A673 (cell line): ENCODE measurements at regions not wholly inside any gene's neighbourhood (a gene's known extent, or its start where the extent isn't known, plus 50 kb on each side); places are given as distances from the start of the nearest gene placed in this dataset.

Source experiments
- BruUV-seq: library from RNA; stranded (reverse); fragments of 400-500 nt; replicated peaks from 2 replicates; lab custom pipeline; 2021; lab: Mats Ljungman, UMichigan
- CTCF ChIA-PET: fragments of 300-600 bp; sonication (Branson Sonifier 250); formaldehyde crosslinking; loops from one replicate; lab custom pipeline; 2022; ENCODE audit warnings: antibody characterized with exemption; lab: Charles Lee
- POLR2A ChIA-PET: fragments of 300-600 bp; sonication (Branson Sonifier 250); formaldehyde crosslinking; loops from one replicate; lab custom pipeline; 2022; ENCODE audit warnings: antibody characterized with exemption; ENCODE audit not compliant: low non-redundant PET; lab: Charles Lee
- DNase-seq: peaks from one replicate; pipeline ENCODE4 v3.0.0-alpha.2; 2015; ENCODE audit warnings: low spot score
- H3K27ac ChIP-seq: fragments of 200-600 bp; sonication (generic); 2 replicates; pipeline ENCODE4 v1.5.1; 2016; ENCODE audit warnings: mixed run types, low read depth, mild to moderate bottlenecking, mixed read lengths, antibody characterized with exemption, low read length; ENCODE audit not compliant: poor library complexity, severe bottlenecking
- H3K27me3 ChIP-seq: fragments of 200-600 bp; sonication (generic); replicated peaks from 2 replicates; pipeline ENCODE4 v1.6.1; 2017; ENCODE audit warnings: mixed run types, low read depth, mild to moderate bottlenecking, mixed read lengths, antibody characterized with exemption, low read length; ENCODE audit not compliant: insufficient read depth, poor library complexity
- H3K36me3 ChIP-seq: fragments of 200-600 bp; sonication (generic); 2 replicates; pipeline ENCODE4 v1.6.1; 2016; ENCODE audit warnings: mixed run types, mild to moderate bottlenecking, mixed read lengths, antibody characterized with exemption, low read length; ENCODE audit not compliant: insufficient read depth, poor library complexity, severe bottlenecking
- H3K4me1 ChIP-seq: fragments of 200-600 bp; sonication (generic); 2 replicates; pipeline ENCODE4 v1.6.1; 2017; ENCODE audit warnings: mixed run types, mild to moderate bottlenecking, mixed read lengths, antibody characterized with exemption, low read length; ENCODE audit not compliant: insufficient read depth, poor library complexity, severe bottlenecking
- H3K4me3 ChIP-seq: fragments of 200-600 bp; sonication (generic); 2 replicates; pipeline ENCODE4 v1.5.1; 2016; ENCODE audit warnings: low read depth, mixed run types, mild to moderate bottlenecking, mixed read lengths, low read length; ENCODE audit not compliant: poor library complexity, severe bottlenecking
- H3K9me3 ChIP-seq: fragments of 200-600 bp; sonication (generic); 2 replicates; pipeline ENCODE4 v1.6.1; 2016; ENCODE audit warnings: mixed run types, low read depth, mild to moderate bottlenecking, mixed read lengths, antibody characterized with exemption, low read length; ENCODE audit not compliant: poor library complexity, severe bottlenecking
- EZH2 ChIP-seq: fragments of 200-600 bp; sonication (generic); IDR thresholded peaks from 2 replicates; pipeline ENCODE4 v1.6.1; 2017; ENCODE audit warnings: borderline replicate concordance, low read depth, mild to moderate bottlenecking, mixed read lengths, antibody characterized with exemption, low read length; ENCODE audit not compliant: poor library complexity, severe bottlenecking
- intact Hi-C: fragments of 100-400 bp; cut with micrococcal nuclease; formaldehyde crosslinking; loops from one replicate; pipeline ENCODE4 v1.10.0; 2022; ENCODE audit not compliant: unreplicated experiment
- TF ChIP-seq, protein P1 (sequence below): fragments of 300-800, 200-600 bp; sonication (generic); conservative IDR thresholded peaks from 2 replicates; pipeline ENCODE4 v1.5.1; 2017; ENCODE audit warnings: low read depth, mild to moderate bottlenecking, antibody characterized with exemption, low read length, moderate library complexity, mixed read lengths

DNA sequence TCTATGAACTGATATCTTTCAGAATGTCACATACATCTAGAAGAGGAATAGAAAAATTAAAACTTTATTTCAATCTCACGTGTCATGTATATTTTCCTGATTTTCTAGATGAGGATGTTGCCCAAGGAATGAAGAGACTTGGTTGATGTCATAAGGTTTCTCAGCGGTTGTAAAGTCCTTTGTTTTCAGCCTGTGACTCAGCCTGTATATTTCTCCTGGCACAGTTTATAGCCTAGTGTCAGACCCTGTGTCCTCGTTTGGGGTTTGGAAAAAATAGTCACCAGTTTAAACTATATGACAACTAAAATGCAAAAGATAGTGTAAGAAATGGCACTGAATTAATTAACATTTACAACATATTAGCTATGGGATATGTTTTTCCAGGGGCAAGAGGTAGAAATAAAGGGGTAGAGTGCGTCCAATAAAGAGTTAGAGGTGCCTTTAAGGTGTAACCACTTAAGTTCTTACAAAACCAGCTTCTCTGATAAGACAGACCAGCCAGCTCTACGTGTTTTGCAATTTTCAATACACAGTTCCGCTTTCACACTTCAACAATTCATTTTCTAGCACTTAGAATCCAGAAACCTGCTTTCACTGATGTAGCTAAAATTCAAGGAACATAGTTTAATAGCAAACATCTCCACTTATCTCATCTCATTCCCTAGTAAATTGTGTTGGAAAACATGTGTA, 1432.6 kb upstream of the TENM4 start:
- Histone ChIP-seq H3K27me3 (no peaks in the 10 kb centered on the region), H3K4me1 (no peaks in the 10 kb centered on the region), H3K36me3 (no peaks in the 10 kb centered on the region), H3K4me3 (no peak overlapping the region), H3K27ac (no peak overlapping the region), H3K9me3 (no peaks in the 10 kb centered on the region)
- CTCF ChIA-PET, result interaction anchor here (0.6 kb wide), 1 partner anchor 198 kb away, joined by 3 read pairs; no protein-coding TSS in a partner anchor
- intact Hi-C loops, result no loop called here
- POLR2A ChIA-PET, result no interaction called here
- no TSS peak for BruUV-seq
- DNase-seq, result peak; percentile 31
- TF ChIP-seq, protein P1, sequence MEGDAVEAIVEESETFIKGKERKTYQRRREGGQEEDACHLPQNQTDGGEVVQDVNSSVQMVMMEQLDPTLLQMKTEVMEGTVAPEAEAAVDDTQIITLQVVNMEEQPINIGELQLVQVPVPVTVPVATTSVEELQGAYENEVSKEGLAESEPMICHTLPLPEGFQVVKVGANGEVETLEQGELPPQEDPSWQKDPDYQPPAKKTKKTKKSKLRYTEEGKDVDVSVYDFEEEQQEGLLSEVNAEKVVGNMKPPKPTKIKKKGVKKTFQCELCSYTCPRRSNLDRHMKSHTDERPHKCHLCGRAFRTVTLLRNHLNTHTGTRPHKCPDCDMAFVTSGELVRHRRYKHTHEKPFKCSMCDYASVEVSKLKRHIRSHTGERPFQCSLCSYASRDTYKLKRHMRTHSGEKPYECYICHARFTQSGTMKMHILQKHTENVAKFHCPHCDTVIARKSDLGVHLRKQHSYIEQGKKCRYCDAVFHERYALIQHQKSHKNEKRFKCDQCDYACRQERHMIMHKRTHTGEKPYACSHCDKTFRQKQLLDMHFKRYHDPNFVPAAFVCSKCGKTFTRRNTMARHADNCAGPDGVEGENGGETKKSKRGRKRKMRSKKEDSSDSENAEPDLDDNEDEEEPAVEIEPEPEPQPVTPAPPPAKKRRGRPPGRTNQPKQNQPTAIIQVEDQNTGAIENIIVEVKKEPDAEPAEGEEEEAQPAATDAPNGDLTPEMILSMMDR, result no peak
- TF ChIP-seq EZH2, result no peak

DNA sequence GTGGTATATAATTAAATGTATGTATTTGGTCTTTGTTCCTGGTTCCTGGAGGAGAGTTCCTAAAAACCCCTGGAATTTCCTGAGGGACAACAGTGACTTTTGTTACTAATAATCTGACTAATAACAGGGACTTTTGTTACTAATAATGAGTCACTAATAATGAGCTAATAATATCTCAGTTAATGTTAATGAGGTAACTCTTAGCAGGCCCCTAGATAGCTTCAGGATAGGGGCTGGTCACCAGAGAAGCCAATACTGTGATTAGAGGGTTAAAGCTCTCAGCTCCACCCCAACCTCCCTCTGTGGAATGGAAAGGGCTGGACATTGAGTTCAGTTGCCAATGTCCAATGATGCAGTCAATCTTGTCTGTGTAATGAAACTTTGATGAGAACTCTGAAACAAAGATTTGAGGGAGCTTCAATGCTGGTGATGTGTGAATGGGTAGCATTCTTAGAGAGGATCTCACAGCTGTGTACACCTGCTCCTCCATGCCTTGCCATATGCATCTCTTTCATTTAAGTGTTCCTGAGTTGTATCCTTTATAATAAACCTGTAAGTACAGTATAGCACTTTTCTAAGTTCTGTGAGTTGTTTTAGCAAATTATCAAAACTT, 1431.4 kb upstream of the TENM4 start:
- no TSS peak for BruUV-seq

DNA sequence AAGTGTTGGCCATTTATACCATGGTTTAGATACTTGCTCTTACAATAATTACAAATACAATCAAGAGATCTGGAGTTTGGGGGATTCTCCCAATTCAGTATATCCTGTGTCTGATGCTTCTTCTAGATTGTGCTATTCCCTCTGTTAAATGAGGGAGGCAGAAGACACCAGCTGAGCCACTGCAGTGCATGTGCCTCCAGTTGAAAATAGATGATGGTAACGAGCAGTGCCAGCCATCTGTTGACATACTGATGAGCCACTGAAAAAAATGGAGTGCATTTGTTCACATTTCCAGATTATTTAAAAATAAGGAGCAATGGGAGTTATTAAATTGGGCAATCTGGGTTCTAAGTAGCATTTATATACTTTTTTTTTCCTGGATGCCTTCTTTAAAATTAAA, 1428.0 kb upstream of the TENM4 start:
- BruUV-seq, result no TSS peak
- Histone ChIP-seq H3K36me3 (no peaks in the 10 kb centered on the region), H3K4me3 (no peak overlapping the region), H3K4me1 (no peaks in the 10 kb centered on the region), H3K27ac (no peak overlapping the region), H3K9me3 (no peaks in the 10 kb centered on the region), H3K27me3 (no peaks in the 10 kb centered on the region)
- no peak for DNase-seq
- ChIA-PET CTCF (no interaction called here), POLR2A (no interaction called here)
- no peak for TF ChIP-seq EZH2
- TF ChIP-seq, protein P1, result no peak
- intact Hi-C loops, result no loop called here

More for the DNA sequence above, 1431.4 kb upstream of the TENM4 start:
- POLR2A ChIA-PET, result no interaction called here
- H3K27ac ChIP-seq, result no peak overlapping the region
- CTCF ChIA-PET, result no interaction called here
- H3K4me1 ChIP-seq, result no peaks in the 10 kb centered on the region
- DNase-seq, result no peak
- no peaks in the 10 kb centered on the region for H3K9me3 ChIP-seq
- no peak for TF ChIP-seq EZH2
- TF ChIP-seq, protein P1, result no peak
- intact Hi-C loops, result no loop called here
- no peaks in the 10 kb centered on the region for H3K27me3 ChIP-seq
- no peaks in the 10 kb centered on the region for H3K36me3 ChIP-seq
- H3K4me3 ChIP-seq, result no peak overlapping the region
